Activated gamma-delta T cell (primary cell): ENCODE measurements at regions not wholly inside any gene's neighbourhood (a gene's known extent, or its start where the extent isn't known, plus 50 kb on each side); places are given as distances from the start of the nearest gene placed in this dataset.
"Not testable (repeated sequence)": the region's sequence is repeated elsewhere in the genome, so short reads cannot be mapped to it uniquely, and the experiment has no call there.

Experiments used
- DNase-seq: peaks from one replicate; lab custom pipeline; 2025; lab: John Stamatoyannopoulos, UW

GRCh38 chr16:66023481-66023880 is 343.0 kb upstream of the CDH5 start:
- DNase-seq: no peak

GRCh38 chr16:66020642-66021041 is 345.8 kb upstream of the CDH5 start:
- DNase-seq: no peak

- DNase-seq: no peak
Measured at GRCh38 chr16:66020046-66020445, 346.4 kb upstream of the CDH5 start.

- not testable (repeated sequence) for DNase-seq
Measured at GRCh38 chr16:66019502-66019901, 347.0 kb upstream of the CDH5 start.

GRCh38 chr16:66014221-66014620 is 352.3 kb upstream of the CDH5 start:
- DNase-seq: no peak

- no peak for DNase-seq
Measured at GRCh38 chr16:66013486-66013885, 353.0 kb upstream of the CDH5 start.

- DNase-seq: no peak
Measured at GRCh38 chr16:66008136-66008535, 358.4 kb upstream of the CDH5 start.

- DNase-seq: no peak
Measured at GRCh38 chr16:66007717-66008116, 358.8 kb upstream of the CDH5 start.

GRCh38 chr16:66006485-66006884 is 360.0 kb upstream of the CDH5 start:
- DNase-seq: no peak

GRCh38 chr16:66004699-66005098 is 361.8 kb upstream of the CDH5 start:
- no peak for DNase-seq

GRCh38 chr16:66003201-66003600 is 363.3 kb upstream of the CDH5 start:
- DNase-seq: no peak

GRCh38 chr16:66002601-66003000 is 363.9 kb upstream of the CDH5 start:
- DNase-seq: no peak

GRCh38 chr16:66001432-66001831 is 365.1 kb upstream of the CDH5 start:
- DNase-seq: no peak

GRCh38 chr16:65998443-65998842 is 368.0 kb upstream of the CDH5 start:
- no peak for DNase-seq

- DNase-seq: no peak
Measured at GRCh38 chr16:65994291-65994690, 372.2 kb upstream of the CDH5 start.

GRCh38 chr16:65991149-65991701 is 375.3 kb upstream of the CDH5 start:
- DNase-seq: no peak

GRCh38 chr16:65989861-65990604 is 376.5 kb upstream of the CDH5 start:
- DNase-seq: no peak

- DNase-seq: no peak
Measured at GRCh38 chr16:65988024-65988595, 378.4 kb upstream of the CDH5 start.

- no peak for DNase-seq
Measured at GRCh38 chr16:65984296-65984695, 382.2 kb upstream of the CDH5 start.

GRCh38 chr16:65981057-65981456 is 385.4 kb upstream of the CDH5 start:
- DNase-seq: no peak

- no peak for DNase-seq
Measured at GRCh38 chr16:65975049-65975708, 391.3 kb upstream of the CDH5 start.

- DNase-seq: no peak
Measured at GRCh38 chr16:65967376-65967775, 399.1 kb upstream of the CDH5 start.

- DNase-seq: no peak
Measured at GRCh38 chr16:65965628-65966027, 400.9 kb upstream of the CDH5 start.
